Upper lobe of left lung (tissue), 6 donors: ENCODE measurements at regions not wholly inside any gene's neighbourhood (a gene's known extent, or its start where the extent isn't known, plus 50 kb on each side); places are given as distances from the start of the nearest gene placed in this dataset.

Experiments used
- ATAC-seq, 2 donors: fragments of 200-7000 bp; cut with Tn5 transposase; one replicate each; pipeline ENCODE4 v1.9.1; 2022; ENCODE audit warnings: mild to moderate bottlenecking in 2 of 2, moderate library complexity in 2 of 2; ENCODE audit not compliant: low FRiP score in 2 of 2
- DNase-seq, 2 donors: peaks; one replicate each; pipeline ENCODE4 v3.0.0-alpha.2; 2019 to 2020
- H3K27ac ChIP-seq, 4 donors: fragments of 200-600 bp; sonication (generic); one replicate each; pipeline ENCODE4 v1.5.1; 2016 to 2019
- H3K27me3 ChIP-seq, 4 donors: fragments of 200-600 bp; sonication (generic); one replicate each; pipeline ENCODE4 v1.5.1; 2017 to 2019
- H3K36me3 ChIP-seq, 4 donors: fragments of 200-600 bp; sonication (generic); one replicate each; pipeline ENCODE4 v1.5.1; 2016 to 2019
- H3K4me1 ChIP-seq, 4 donors: fragments of 200-600 bp; sonication (generic); one replicate each; pipeline ENCODE4 v1.5.1; 2018 to 2019
- H3K4me3 ChIP-seq, 4 donors: fragments of 200-600 bp; sonication (generic); one replicate each; pipeline ENCODE4 v1.5.1; 2017 to 2019; ENCODE audit warnings: mild to moderate bottlenecking in 2 of 4, moderate library complexity in 1 of 4
- H3K9me3 ChIP-seq, 4 donors: fragments of 200-600 bp; sonication (generic); one replicate each; pipeline ENCODE4 v1.5.1; 2018 to 2019
- EP300 ChIP-seq, 4 donors: sonication (generic); formaldehyde crosslinking; IDR thresholded peaks; one replicate each; pipeline ENCODE4 v1.5.1; 2017; ENCODE audit warnings: antibody characterized with exemption in 4 of 4, control low read depth in 2 of 4
- POLR2A ChIP-seq, 4 donors: fragments of 450-650 bp; IDR thresholded peaks; one replicate each; pipeline ENCODE4 v1.5.1; 2016 to 2017; ENCODE audit warnings: antibody characterized with exemption in 4 of 4, mild to moderate bottlenecking in 2 of 4
- POLR2AphosphoS5 ChIP-seq, 2 donors: sonication (generic); formaldehyde crosslinking; IDR thresholded peaks; one replicate each; pipeline ENCODE4 v1.5.1; 2017; ENCODE audit warnings: antibody characterized with exemption in 2 of 2
- WGBS, 2 donors: methylation state at CpG; one replicate each; pipeline ENCODE4 v1.1.5; 2017 to 2018; 5-methylcytosine and 5-hydroxymethylcytosine counted together
- TF ChIP-seq, protein P1 (sequence below), 6 experiments: fragments of 450-650 bp in 4 of 6; fragments of 200-600 bp in 2 of 6; sonication (generic) in 2 of 6; IDR thresholded peaks; one replicate each; pipeline ENCODE4 v1.5.1; 2016 to 2019; ENCODE audit warnings: antibody characterized with exemption in 6 of 6
- donor health status: DM: no; HTN: no; CAD: no; lungs with moderate emphysema.
- donor health status: DM: no; HTN: yes; CAD: no; lungs with severe emphysema.

- no peaks in the 10 kb centered on the region for H3K9me3 ChIP-seq
- H3K27me3 ChIP-seq: no peaks in the 10 kb centered on the region
- no peak overlapping the region for H3K4me3 ChIP-seq
- DNase-seq: no peak
- no peak for ATAC-seq
- H3K4me1 ChIP-seq: no peaks in the 10 kb centered on the region
- no peaks in the 10 kb centered on the region for H3K36me3 ChIP-seq
- TF ChIP-seq, protein P1, sequence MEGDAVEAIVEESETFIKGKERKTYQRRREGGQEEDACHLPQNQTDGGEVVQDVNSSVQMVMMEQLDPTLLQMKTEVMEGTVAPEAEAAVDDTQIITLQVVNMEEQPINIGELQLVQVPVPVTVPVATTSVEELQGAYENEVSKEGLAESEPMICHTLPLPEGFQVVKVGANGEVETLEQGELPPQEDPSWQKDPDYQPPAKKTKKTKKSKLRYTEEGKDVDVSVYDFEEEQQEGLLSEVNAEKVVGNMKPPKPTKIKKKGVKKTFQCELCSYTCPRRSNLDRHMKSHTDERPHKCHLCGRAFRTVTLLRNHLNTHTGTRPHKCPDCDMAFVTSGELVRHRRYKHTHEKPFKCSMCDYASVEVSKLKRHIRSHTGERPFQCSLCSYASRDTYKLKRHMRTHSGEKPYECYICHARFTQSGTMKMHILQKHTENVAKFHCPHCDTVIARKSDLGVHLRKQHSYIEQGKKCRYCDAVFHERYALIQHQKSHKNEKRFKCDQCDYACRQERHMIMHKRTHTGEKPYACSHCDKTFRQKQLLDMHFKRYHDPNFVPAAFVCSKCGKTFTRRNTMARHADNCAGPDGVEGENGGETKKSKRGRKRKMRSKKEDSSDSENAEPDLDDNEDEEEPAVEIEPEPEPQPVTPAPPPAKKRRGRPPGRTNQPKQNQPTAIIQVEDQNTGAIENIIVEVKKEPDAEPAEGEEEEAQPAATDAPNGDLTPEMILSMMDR (IDR thresholded peaks at IDR 0.05): peak in 1 of 6 experiments; percentile 5
- no peak for TF ChIP-seq POLR2A (IDR thresholded peaks at IDR 0.05)
- TF ChIP-seq POLR2AphosphoS5 (IDR thresholded peaks at IDR 0.05): no peak
- no peak for TF ChIP-seq EP300 (IDR thresholded peaks at IDR 0.05)
- H3K27ac ChIP-seq: no peak overlapping the region
Observed at GRCh38 chrX:110462957-110463356, 104.3 kb downstream of the RTL9 start.

GRCh38 chrX:110466790-110467189 lies 108.1 kb downstream of the RTL9 start:
- TF ChIP-seq EP300 (IDR thresholded peaks at IDR 0.05): no peak
- TF ChIP-seq POLR2A (IDR thresholded peaks at IDR 0.05): no peak
- H3K27me3 ChIP-seq: no peaks in the 10 kb centered on the region
- no peak overlapping the region for H3K27ac ChIP-seq
- DNase-seq: no peak
- WGBS, 2 donors: 78 to 96% methylated on average over 2 of the region's 2 CpGs
- no peak for ATAC-seq
- H3K9me3 ChIP-seq: no peaks in the 10 kb centered on the region
- no peaks in the 10 kb centered on the region for H3K4me1 ChIP-seq
- H3K36me3 ChIP-seq: no peaks in the 10 kb centered on the region
- H3K4me3 ChIP-seq: no peak overlapping the region

GRCh38 chrX:110472265-110472664 lies 113.6 kb downstream of the RTL9 start:
- Histone ChIP-seq H3K27me3 (no peaks in the 10 kb centered on the region), H3K4me1 (no peaks in the 10 kb centered on the region), H3K9me3 (no peaks in the 10 kb centered on the region), H3K4me3 (no peak overlapping the region), H3K36me3 (no peaks in the 10 kb centered on the region), H3K27ac (no peak overlapping the region)
- 87 to 90% methylated on average over 3 of the region's 3 CpGs for WGBS, 2 donors
- no peak for TF ChIP-seq POLR2AphosphoS5 (IDR thresholded peaks at IDR 0.05)
- TF ChIP-seq EP300 (IDR thresholded peaks at IDR 0.05): no peak
- TF ChIP-seq, protein P1 (IDR thresholded peaks at IDR 0.05): no peak
- TF ChIP-seq POLR2A (IDR thresholded peaks at IDR 0.05): no peak
- ATAC-seq: no peak
- no peak for DNase-seq

DNA sequence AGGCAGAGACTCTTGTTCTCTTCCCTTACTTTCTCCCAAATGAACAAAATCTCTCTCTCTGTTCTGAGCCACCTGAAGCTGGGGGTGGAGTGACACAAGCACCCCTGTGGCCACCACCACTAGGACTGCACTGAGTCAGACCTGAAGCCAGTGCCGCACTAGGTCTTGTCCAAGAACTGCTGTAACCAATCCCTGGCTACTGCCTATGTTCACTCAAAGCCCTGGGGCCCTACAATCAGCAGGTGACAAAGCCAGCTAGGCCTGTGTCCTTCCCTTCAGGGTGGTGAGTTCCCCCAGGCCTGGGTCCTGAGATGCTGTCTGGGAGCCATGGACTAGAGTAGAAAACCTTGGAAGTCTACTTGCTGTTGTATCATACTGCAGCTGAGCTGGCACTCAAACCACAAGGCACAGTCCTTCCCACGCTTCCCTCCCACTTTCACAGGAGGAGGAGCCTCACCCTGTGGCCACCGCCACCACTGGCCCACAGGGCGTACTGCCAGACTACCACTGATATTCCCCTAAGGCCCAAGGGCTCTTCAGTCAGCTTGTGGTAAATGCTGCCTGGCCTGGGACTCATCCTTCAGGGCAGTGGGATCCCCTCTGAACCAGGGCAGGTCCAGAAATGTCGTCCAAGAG lies 119.1 kb downstream of the RTL9 start:
- Histone ChIP-seq H3K4me1 (no peaks in the 10 kb centered on the region), H3K36me3 (no peaks in the 10 kb centered on the region), H3K27me3 (no peaks in the 10 kb centered on the region), H3K9me3 (no peaks in the 10 kb centered on the region), H3K4me3 (no peak overlapping the region), H3K27ac (no peak overlapping the region)
- ATAC-seq: no peak
- TF ChIP-seq, protein P1 (IDR thresholded peaks at IDR 0.05): no peak
- TF ChIP-seq POLR2AphosphoS5 (IDR thresholded peaks at IDR 0.05) (no peak), POLR2A (IDR thresholded peaks at IDR 0.05) (no peak), EP300 (IDR thresholded peaks at IDR 0.05) (no peak)
- peak in 1 of 2 donors; percentile 5 for DNase-seq
- 72% methylated on average over 5 of the region's 5 CpGs; no CpG with 5 or more reads in 1 of the 2 donors for WGBS, 2 donors

GRCh38 chrX:110491846-110492620 lies 133.4 kb downstream of the RTL9 start:
- Histone ChIP-seq H3K4me1 (no peaks in the 10 kb centered on the region), H3K4me3 (no peak overlapping the region), H3K27ac (no peak overlapping the region), H3K27me3 (no peaks in the 10 kb centered on the region), H3K36me3 (no peaks in the 10 kb centered on the region), H3K9me3 (no peaks in the 10 kb centered on the region)
- DNase-seq (no peak), ATAC-seq (no peak)
- 78 to 88% methylated on average over 5 to 8 of the region's 8 CpGs for WGBS, 2 donors
- no peak for TF ChIP-seq POLR2A (IDR thresholded peaks at IDR 0.05)
- no peak for TF ChIP-seq EP300 (IDR thresholded peaks at IDR 0.05)
- TF ChIP-seq, protein P1 (IDR thresholded peaks at IDR 0.05): no peak
- TF ChIP-seq POLR2AphosphoS5 (IDR thresholded peaks at IDR 0.05): no peak
